Stomach (tissue), 8 donors: ENCODE measurements at regions not wholly inside any gene's neighbourhood (a gene's known extent, or its start where the extent isn't known, plus 50 kb on each side); places are given as distances from the start of the nearest gene placed in this dataset.
A peak's percentile ranks its signal among the peaks of the same experiment; 100 is the strongest.

Experiments
- DNase-seq, 2 donors: peaks; one replicate each; pipeline versions ENCODE4 v3.0.0 to v3.0.0-alpha.2; 2013 to 2019
- H3K27ac ChIP-seq, 5 donors: fragments of 200-600 bp in 4 of 5; sonication (generic) in 4 of 5; one replicate each; pipeline ENCODE4 v1.5.1; 2013 to 2019; ENCODE audit warnings: mild to moderate bottlenecking in 1 of 5, moderate library complexity in 1 of 5
- H3K27me3 ChIP-seq, 3 donors: fragments of 200-600 bp; sonication (generic); one replicate each; pipeline ENCODE4 v1.5.1; 2017 to 2019; ENCODE audit warnings: mixed run types in 1 of 3
- H3K36me3 ChIP-seq, 4 donors: fragments of 200-600 bp; sonication (generic); 1 replicate in 3 of 4; 2 replicates in 1 of 4; pipeline ENCODE4 v1.5.1; 2016 to 2019
- H3K4me1 ChIP-seq, 4 donors: fragments of 200-600 bp; sonication (generic); one replicate each; pipeline ENCODE4 v1.5.1; 2016 to 2019
- H3K4me3 ChIP-seq, 4 donors: fragments of 200-600 bp; sonication (generic) in 3 of 4; one replicate each; pipeline ENCODE4 v1.5.1; 2016 to 2019; ENCODE audit warnings: mild to moderate bottlenecking in 1 of 4
- H3K9me3 ChIP-seq, 4 donors: fragments of 200-600 bp; sonication (generic); one replicate each; pipeline ENCODE4 v1.5.1; 2016 to 2019
- EP300 ChIP-seq: sonication (generic); formaldehyde crosslinking; IDR thresholded peaks from one replicate; pipeline ENCODE4 v1.6.1; 2017; ENCODE audit warnings: antibody characterized with exemption
- POLR2A ChIP-seq, 4 donors: fragments of 450-650 bp; IDR thresholded peaks; one replicate each; pipeline ENCODE4 v1.6.1; 2016; ENCODE audit warnings: antibody characterized with exemption in 4 of 4, control low read depth in 2 of 4, mild to moderate bottlenecking in 1 of 4, moderate library complexity in 1 of 4
- POLR2AphosphoS5 ChIP-seq, 3 donors: sonication (generic); formaldehyde crosslinking; IDR thresholded peaks; one replicate each; pipeline ENCODE4 v1.6.1; 2016; ENCODE audit warnings: antibody characterized with exemption in 3 of 3
- WGBS, 5 donors: extraction: QIAGEN DNeasy Blood & Tissue Kit in 3 of 5; methylation state at CpG; one replicate each; pipeline versions ENCODE4 v1.1.5 to v1.1.7; 2013 to 2018; 5-methylcytosine and 5-hydroxymethylcytosine counted together
- intact Hi-C: fragments of 100-400 bp; cut with DNase I; formaldehyde crosslinking; loops from one replicate; pipeline ENCODE4 v1.15.1; 2023; ENCODE audit warnings: low total_unique reads
- TF ChIP-seq, protein P1 (sequence below), 7 experiments: fragments of 450-650 bp in 4 of 7; fragments of 200-600 bp in 3 of 7; sonication (generic) in 3 of 7; IDR thresholded peaks; one replicate each; pipeline ENCODE4 v1.5.1; 2016 to 2019; ENCODE audit warnings: antibody characterized with exemption in 7 of 7, control low read depth in 2 of 7, mild to moderate bottlenecking in 1 of 7
- donor health status: healthy with polysubstance abuse.
- donor health status: Bipolar disorder and iron deficiency.
- donor health status: healthy.

DNA sequence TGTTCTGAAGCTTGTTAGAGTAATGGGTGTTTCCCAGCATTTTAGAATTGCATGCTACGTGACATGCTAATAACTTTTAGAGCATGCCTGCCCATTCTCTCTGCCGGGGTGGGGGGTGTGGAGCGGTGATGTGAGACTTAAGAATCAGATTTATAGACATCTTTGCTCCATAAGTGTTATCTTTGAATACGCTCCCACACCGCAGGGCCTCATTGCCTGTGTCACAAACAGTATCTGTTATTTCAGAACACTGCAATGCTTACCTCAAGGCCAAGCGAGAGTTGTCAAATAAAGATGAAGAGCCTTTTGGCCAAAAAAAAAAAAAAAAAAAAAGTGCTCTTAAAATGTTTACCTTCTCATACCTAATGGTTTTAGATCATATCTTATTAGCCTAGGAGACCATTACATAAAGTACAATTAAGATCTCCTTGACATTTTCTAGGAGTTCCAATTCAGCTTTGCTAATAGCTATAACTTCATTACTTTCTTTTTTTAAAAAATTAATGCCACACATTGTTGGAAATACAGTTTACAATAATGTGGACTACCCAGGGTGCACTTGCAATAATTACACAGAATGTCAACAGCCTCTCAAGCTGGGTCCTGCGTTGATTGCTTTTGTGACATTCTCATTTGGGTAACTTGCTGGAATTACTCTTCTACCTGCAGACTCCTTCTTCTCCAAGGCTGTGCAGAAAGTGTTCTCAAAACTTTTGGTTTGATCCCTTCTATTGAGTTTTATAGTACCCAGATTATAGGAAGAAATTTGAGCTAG, 525.3 kb downstream of the KLF12 start:
- 29 to 59% (median 51%) methylated on average over 7 of the region's 7 CpGs for WGBS, 5 donors
- H3K4me1 ChIP-seq, result peaks cover 0 to 11% (median 4%) of the 10 kb centered on the region in 4 donors
- intact Hi-C loops, result no loop called here
- H3K4me3 ChIP-seq, result no peak overlapping the region
- TF ChIP-seq POLR2AphosphoS5 (IDR thresholded peaks at IDR 0.05) (no peak), POLR2A (IDR thresholded peaks at IDR 0.05) (no peak), EP300 (no peak)
- TF ChIP-seq, protein P1, sequence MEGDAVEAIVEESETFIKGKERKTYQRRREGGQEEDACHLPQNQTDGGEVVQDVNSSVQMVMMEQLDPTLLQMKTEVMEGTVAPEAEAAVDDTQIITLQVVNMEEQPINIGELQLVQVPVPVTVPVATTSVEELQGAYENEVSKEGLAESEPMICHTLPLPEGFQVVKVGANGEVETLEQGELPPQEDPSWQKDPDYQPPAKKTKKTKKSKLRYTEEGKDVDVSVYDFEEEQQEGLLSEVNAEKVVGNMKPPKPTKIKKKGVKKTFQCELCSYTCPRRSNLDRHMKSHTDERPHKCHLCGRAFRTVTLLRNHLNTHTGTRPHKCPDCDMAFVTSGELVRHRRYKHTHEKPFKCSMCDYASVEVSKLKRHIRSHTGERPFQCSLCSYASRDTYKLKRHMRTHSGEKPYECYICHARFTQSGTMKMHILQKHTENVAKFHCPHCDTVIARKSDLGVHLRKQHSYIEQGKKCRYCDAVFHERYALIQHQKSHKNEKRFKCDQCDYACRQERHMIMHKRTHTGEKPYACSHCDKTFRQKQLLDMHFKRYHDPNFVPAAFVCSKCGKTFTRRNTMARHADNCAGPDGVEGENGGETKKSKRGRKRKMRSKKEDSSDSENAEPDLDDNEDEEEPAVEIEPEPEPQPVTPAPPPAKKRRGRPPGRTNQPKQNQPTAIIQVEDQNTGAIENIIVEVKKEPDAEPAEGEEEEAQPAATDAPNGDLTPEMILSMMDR (IDR thresholded peaks at IDR 0.05), result no peak
- H3K27me3 ChIP-seq, result no peaks in the 10 kb centered on the region
- no peaks in the 10 kb centered on the region for H3K36me3 ChIP-seq
- peak overlapping the region in 1 of 5 donors; percentile 49 for H3K27ac ChIP-seq
- peak in 1 of 2 donors; percentile 22 for DNase-seq
- peaks cover 0 to 4% (median 0%) of the 10 kb centered on the region in 4 donors for H3K9me3 ChIP-seq

DNA sequence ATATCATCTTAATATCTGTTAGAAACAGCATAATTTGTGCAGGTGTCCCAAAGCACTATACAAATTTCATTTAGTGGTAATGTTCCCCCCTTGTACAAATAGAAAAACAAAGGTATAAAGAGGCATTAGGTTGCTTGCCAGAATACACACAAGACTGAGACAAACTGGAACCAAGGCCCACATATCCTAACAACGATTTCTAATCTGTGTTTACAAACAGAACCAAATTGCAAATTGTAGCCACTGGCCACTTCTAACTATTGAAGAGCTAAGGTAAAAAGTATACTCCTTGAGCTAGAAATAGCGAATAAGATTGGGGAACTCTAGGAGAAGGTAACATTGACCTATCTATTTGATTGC, 526.1 kb downstream of the KLF12 start:
- H3K36me3 ChIP-seq, result no peaks in the 10 kb centered on the region
- no peaks in the 10 kb centered on the region for H3K27me3 ChIP-seq
- no peak for DNase-seq
- intact Hi-C loops, result no loop called here
- 29 to 40% (median 31%) methylated on average over 2 of the region's 2 CpGs for WGBS, 5 donors
- TF ChIP-seq EP300, result no peak
- TF ChIP-seq, protein P1 (IDR thresholded peaks at IDR 0.05), result no peak
- TF ChIP-seq POLR2AphosphoS5 (IDR thresholded peaks at IDR 0.05), result no peak
- no peak for TF ChIP-seq POLR2A (IDR thresholded peaks at IDR 0.05)
- H3K27ac ChIP-seq, result peak overlapping the region in 1 of 5 donors; percentile 49
- H3K9me3 ChIP-seq, result peaks cover 0 to 7% (median 0%) of the 10 kb centered on the region in 4 donors
- no peak overlapping the region for H3K4me3 ChIP-seq
- peaks cover 0 to 11% (median 4%) of the 10 kb centered on the region in 4 donors for H3K4me1 ChIP-seq

DNA sequence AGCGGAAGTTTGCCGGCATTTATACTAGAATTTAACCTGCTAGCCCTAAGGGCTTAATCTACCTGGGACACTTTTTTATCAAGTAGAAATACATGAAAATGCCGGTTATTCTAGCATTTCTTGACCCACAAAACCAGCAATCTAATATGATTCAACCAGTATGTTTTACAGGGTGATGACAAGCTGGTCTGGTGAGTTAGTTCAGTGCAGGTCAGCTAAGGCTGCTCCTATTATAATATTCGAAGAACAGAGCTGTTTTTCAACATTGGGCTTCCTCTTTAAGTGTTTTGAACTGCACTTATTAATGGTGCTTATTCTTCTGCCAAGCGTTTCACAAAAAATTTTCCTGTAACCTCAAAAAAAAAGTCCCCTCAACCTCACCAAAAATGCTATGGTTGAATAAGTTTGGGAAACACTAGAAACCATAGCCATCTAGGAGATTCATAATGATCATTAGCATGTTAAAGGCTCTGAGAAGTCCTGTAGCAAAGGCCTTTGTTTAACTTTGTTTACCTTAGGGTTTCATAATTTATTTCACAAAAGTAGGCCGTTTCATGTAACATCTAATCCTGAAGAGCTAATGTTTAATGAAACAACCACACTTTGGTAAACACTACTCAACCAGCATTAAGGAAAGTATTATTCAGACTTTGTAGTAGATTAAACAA, 526.6 kb downstream of the KLF12 start:
- WGBS, 5 donors, result 54 to 68% (median 56%) methylated on average over 6 of the region's 6 CpGs
- intact Hi-C loops, result no loop called here
- no peak overlapping the region for H3K4me3 ChIP-seq
- no peak for DNase-seq
- no peaks in the 10 kb centered on the region for H3K36me3 ChIP-seq
- peaks cover 0 to 7% (median 0%) of the 10 kb centered on the region in 4 donors for H3K9me3 ChIP-seq
- H3K4me1 ChIP-seq, result peaks cover 0 to 11% (median 4%) of the 10 kb centered on the region in 4 donors
- H3K27ac ChIP-seq, result peak overlapping the region in 1 of 5 donors; percentile 49
- TF ChIP-seq EP300 (no peak), POLR2A (IDR thresholded peaks at IDR 0.05) (no peak), POLR2AphosphoS5 (IDR thresholded peaks at IDR 0.05) (no peak)
- TF ChIP-seq, protein P1 (IDR thresholded peaks at IDR 0.05), result no peak
- H3K27me3 ChIP-seq, result no peaks in the 10 kb centered on the region

DNA sequence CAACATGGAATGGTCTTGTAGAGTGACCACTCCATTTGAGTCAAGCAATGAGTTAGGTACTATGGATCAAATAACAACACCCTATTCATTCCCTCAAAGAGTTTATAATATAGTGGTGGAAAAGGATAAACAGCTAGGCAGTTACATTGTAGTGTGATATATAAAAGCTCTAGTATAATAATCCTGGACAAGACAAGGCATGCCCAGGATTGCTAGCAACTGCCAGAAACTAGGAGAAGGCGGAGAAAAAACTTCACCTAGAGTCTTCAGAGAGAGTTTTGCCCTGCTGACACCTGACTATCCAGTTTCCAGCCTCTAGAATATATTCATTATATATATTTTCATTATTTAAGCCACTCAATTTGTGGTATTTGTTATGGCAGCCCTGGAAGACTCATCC, 530.6 kb downstream of the KLF12 start:
- intact Hi-C loops, result no loop called here
- peaks cover 0 to 7% (median 0%) of the 10 kb centered on the region in 4 donors for H3K9me3 ChIP-seq
- 83 to 100% (median 97%) methylated on average over 1 of the region's 1 CpG for WGBS, 5 donors
- H3K4me1 ChIP-seq, result peaks cover 0 to 11% (median 4%) of the 10 kb centered on the region in 4 donors
- no peak for TF ChIP-seq POLR2A (IDR thresholded peaks at IDR 0.05)
- no peak for TF ChIP-seq POLR2AphosphoS5 (IDR thresholded peaks at IDR 0.05)
- no peak for TF ChIP-seq EP300
- TF ChIP-seq, protein P1 (IDR thresholded peaks at IDR 0.05), result no peak
- no peaks in the 10 kb centered on the region for H3K36me3 ChIP-seq
- no peak for DNase-seq
- H3K27me3 ChIP-seq, result no peaks in the 10 kb centered on the region
- H3K4me3 ChIP-seq, result no peak overlapping the region
- no peak overlapping the region for H3K27ac ChIP-seq
